ENCODE measurements at regions not wholly inside any gene's neighbourhood (a gene's known extent, or its start where the extent isn't known, plus 50 kb on each side); places are given as distances from the start of the nearest gene placed in this dataset.
"Not testable (repeated sequence)": the region's sequence is repeated elsewhere in the genome, so short reads cannot be mapped to it uniquely, and the experiment has no call there.

DNA sequence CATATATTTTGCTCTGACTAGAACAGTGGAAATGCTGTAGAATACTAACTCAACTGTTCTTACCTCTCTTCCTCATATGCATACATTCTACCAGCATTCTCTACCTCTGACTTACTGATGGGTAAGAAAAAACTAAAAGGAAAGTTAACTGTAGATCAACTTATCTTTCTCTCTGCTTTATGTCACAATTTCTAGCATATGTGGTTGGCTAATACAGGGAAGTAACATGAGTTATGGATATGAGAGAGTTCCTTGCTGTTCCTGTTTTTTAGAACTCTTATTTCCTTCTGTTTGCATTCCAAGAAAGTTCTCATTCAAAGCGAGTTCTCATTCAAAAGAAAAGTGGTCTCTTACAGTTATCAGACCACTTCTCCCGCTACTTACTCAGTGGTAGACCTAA, 226.8 kb upstream of the SGK1 start:
- no peak overlapping the region for H2AFZ ChIP-seq (ENCODE audit: low read length)
- no peak for DNase-seq
- no peaks in the 10 kb centered on the region for H3K36me3 ChIP-seq (ENCODE audit: insufficient read depth, low read length)
- H3K9me3 ChIP-seq (ENCODE audit: low read length): no peaks in the 10 kb centered on the region
- no peaks in the 10 kb centered on the region for H3K79me2 ChIP-seq (ENCODE audit: low read length)
- H3K4me1 ChIP-seq (ENCODE audit: low read length): no peaks in the 10 kb centered on the region
- H3K27me3 ChIP-seq (ENCODE audit: low read length): no peaks in the 10 kb centered on the region
- no peak overlapping the region for H3K4me3 ChIP-seq (ENCODE audit: low read length)
- H3K27ac ChIP-seq (ENCODE audit: low read length): no peak overlapping the region
- no peaks in the 10 kb centered on the region for H3K9me2 ChIP-seq (replicated peaks; ENCODE audit: insufficient read depth, low read length)
- H3K9ac ChIP-seq (ENCODE audit: low read length): no peak overlapping the region
- no peak overlapping the region for H3K4me2 ChIP-seq (ENCODE audit: low read depth, low read length, poor library complexity, severe bottlenecking)
- no peaks in the 10 kb centered on the region for H4K20me1 ChIP-seq (ENCODE audit: insufficient read depth, low read depth, low read length)

DNA sequence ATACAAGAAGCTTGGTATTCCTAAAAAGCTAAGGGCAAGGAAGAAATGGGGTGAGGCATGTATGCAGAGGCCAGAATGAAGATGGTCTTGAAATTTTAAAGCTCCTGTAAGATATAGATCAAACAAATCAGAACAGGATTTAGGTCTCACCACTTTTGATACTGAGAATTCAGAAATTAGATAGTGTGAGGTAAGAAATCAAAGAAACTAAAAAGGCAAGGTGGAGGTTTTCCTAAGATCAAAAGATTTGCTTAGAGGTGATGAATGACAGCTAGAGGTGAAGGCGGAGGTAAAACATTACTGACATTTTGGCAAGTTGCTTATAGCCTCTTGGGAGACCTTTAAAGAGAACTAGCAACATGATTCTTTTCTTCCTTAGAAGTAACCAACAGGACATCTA, 225.2 kb upstream of the SGK1 start:
- DNase-seq: no peak
- Histone ChIP-seq H3K9ac (ENCODE audit: low read length) (no peak overlapping the region), H3K4me2 (ENCODE audit: low read depth, low read length, poor library complexity, severe bottlenecking) (no peak overlapping the region), H3K79me2 (ENCODE audit: low read length) (no peaks in the 10 kb centered on the region), H3K36me3 (ENCODE audit: insufficient read depth, low read length) (no peaks in the 10 kb centered on the region), H3K4me1 (ENCODE audit: low read length) (no peaks in the 10 kb centered on the region), H3K4me3 (ENCODE audit: low read length) (no peak overlapping the region), H3K27ac (ENCODE audit: low read length) (no peak overlapping the region), H4K20me1 (ENCODE audit: insufficient read depth, low read depth, low read length) (no peaks in the 10 kb centered on the region), H3K27me3 (ENCODE audit: low read length) (no peaks in the 10 kb centered on the region), H3K9me3 (ENCODE audit: low read length) (no peaks in the 10 kb centered on the region), H2AFZ (ENCODE audit: low read length) (no peak overlapping the region), H3K9me2 (replicated peaks; ENCODE audit: insufficient read depth, low read length) (no peaks in the 10 kb centered on the region)

DNA sequence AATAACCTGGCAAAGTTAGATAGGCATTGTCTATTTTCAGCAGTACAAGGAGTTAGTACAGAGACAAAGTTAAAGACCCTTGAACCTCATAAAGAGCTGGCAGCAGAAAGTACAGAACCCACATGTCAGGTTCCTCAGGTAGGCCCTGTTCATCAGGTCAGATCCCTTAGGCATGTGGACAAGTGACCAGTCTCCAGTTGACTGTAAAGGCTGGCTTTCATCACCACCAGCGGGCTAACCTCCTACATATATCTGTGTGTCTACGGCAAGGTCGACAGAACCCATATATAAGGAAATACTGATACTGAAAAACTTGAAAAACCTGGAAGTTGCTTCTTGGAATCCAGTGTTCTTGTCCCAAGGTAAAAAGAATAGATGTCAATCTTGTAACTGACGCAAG, 223.1 kb upstream of the SGK1 start:
- H3K36me3 ChIP-seq (ENCODE audit: insufficient read depth, low read length): no peaks in the 10 kb centered on the region
- no peak overlapping the region for H2AFZ ChIP-seq (ENCODE audit: low read length)
- H3K4me2 ChIP-seq (ENCODE audit: low read depth, low read length, poor library complexity, severe bottlenecking): no peak overlapping the region
- H3K9ac ChIP-seq (ENCODE audit: low read length): no peak overlapping the region
- no peak overlapping the region for H3K27ac ChIP-seq (ENCODE audit: low read length)
- H3K4me3 ChIP-seq (ENCODE audit: low read length): no peak overlapping the region
- no peaks in the 10 kb centered on the region for H3K4me1 ChIP-seq (ENCODE audit: low read length)
- no peaks in the 10 kb centered on the region for H3K9me3 ChIP-seq (ENCODE audit: low read length)
- no peaks in the 10 kb centered on the region for H3K9me2 ChIP-seq (replicated peaks; ENCODE audit: insufficient read depth, low read length)
- no peak for DNase-seq
- H3K79me2 ChIP-seq (ENCODE audit: low read length): no peaks in the 10 kb centered on the region
- H4K20me1 ChIP-seq (ENCODE audit: insufficient read depth, low read depth, low read length): no peaks in the 10 kb centered on the region
- no peaks in the 10 kb centered on the region for H3K27me3 ChIP-seq (ENCODE audit: low read length)

DNA sequence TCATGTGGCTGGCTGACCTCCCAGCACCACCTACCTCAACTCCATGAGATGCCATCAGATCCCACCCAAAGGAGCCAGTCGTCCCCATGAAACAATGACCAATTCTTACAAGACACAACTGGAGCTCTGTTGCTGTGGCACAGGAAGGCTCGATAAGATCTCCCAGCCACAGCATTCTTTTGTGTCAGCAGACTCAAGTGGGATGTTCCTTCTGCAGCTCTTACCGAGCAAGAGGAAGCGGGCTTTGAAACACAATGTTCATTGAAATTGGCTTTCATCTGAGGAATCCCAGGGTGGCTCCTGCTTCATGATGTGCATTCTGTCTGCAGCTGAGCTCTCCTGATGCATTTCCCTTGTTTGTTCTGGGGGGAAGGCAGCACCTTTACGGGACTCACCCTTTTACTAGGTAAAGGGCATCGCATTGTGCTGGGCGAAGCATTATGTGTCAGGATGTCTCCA, 222.0 kb upstream of the SGK1 start:
- Histone ChIP-seq H3K9me2 (replicated peaks; ENCODE audit: insufficient read depth, low read length) (no peaks in the 10 kb centered on the region), H3K27ac (ENCODE audit: low read length) (no peak overlapping the region), H3K36me3 (ENCODE audit: insufficient read depth, low read length) (no peaks in the 10 kb centered on the region), H3K4me1 (ENCODE audit: low read length) (no peaks in the 10 kb centered on the region), H3K9me3 (ENCODE audit: low read length) (no peaks in the 10 kb centered on the region), H3K4me2 (ENCODE audit: low read depth, low read length, poor library complexity, severe bottlenecking) (no peak overlapping the region), H3K9ac (ENCODE audit: low read length) (no peak overlapping the region), H2AFZ (ENCODE audit: low read length) (no peak overlapping the region), H4K20me1 (ENCODE audit: insufficient read depth, low read depth, low read length) (no peaks in the 10 kb centered on the region), H3K4me3 (ENCODE audit: low read length) (no peak overlapping the region), H3K79me2 (ENCODE audit: low read length) (no peaks in the 10 kb centered on the region), H3K27me3 (ENCODE audit: low read length) (no peaks in the 10 kb centered on the region)
- no peak for DNase-seq

DNA sequence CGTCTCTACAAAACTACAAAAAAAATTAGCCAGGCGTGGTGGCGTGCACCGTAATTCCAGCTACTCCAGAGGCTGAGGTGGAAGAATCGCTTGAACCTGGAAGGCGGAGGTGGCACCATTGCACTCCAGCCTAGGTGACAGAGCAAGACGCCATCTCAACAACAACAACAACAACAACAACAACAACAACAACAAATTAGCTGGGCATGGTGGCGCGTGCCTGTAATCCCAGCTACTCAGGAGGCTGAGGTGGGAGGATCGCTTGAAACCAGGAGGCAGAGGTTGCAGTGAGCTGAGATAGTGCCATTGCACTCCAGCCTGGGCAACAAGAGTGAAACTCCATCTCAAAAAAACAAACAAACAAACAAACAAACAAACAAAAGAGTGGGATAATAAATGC, 219.9 kb upstream of the SGK1 start:
- not testable (repeated sequence) for H3K9me3 ChIP-seq (ENCODE audit: low read length); DNase-seq; H4K20me1 ChIP-seq (ENCODE audit: insufficient read depth, low read depth, low read length); H3K9ac ChIP-seq (ENCODE audit: low read length); H3K36me3 ChIP-seq (ENCODE audit: insufficient read depth, low read length); H3K27ac ChIP-seq (ENCODE audit: low read length); H3K4me1 ChIP-seq (ENCODE audit: low read length); H3K4me2 ChIP-seq (ENCODE audit: low read depth, low read length, poor library complexity, severe bottlenecking); H2AFZ ChIP-seq (ENCODE audit: low read length); H3K9me2 ChIP-seq (replicated peaks; ENCODE audit: insufficient read depth, low read length); H3K79me2 ChIP-seq (ENCODE audit: low read length); H3K4me3 ChIP-seq (ENCODE audit: low read length); H3K27me3 ChIP-seq (ENCODE audit: low read length)

DNA sequence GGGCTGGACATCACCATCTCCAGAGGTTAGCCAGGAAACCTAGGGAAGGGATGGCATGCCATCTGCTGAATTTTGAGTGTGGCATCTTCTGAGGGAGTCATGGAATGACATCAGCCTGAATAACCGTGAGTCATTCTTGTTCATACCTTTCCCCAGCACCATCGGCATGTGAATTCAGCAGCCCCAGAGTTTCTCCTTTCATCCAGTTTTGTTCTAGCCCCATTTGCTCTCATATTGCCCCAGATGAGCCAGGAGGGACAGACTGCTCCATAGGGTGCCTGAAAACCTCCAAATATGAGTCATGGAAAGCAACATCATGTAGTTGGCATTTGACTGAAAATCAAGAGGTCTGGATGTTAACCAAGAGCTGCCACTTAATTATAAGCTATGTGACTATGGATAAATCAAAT, 219.2 kb upstream of the SGK1 start:
- Histone ChIP-seq H3K4me2 (ENCODE audit: low read depth, low read length, poor library complexity, severe bottlenecking) (no peak overlapping the region), H3K27ac (ENCODE audit: low read length) (no peak overlapping the region), H3K4me1 (ENCODE audit: low read length) (no peaks in the 10 kb centered on the region), H2AFZ (ENCODE audit: low read length) (no peak overlapping the region), H3K4me3 (ENCODE audit: low read length) (no peak overlapping the region), H3K9ac (ENCODE audit: low read length) (no peak overlapping the region), H3K79me2 (ENCODE audit: low read length) (no peaks in the 10 kb centered on the region), H3K9me3 (ENCODE audit: low read length) (no peaks in the 10 kb centered on the region), H3K36me3 (ENCODE audit: insufficient read depth, low read length) (no peaks in the 10 kb centered on the region), H3K27me3 (ENCODE audit: low read length) (no peaks in the 10 kb centered on the region), H4K20me1 (ENCODE audit: insufficient read depth, low read depth, low read length) (no peaks in the 10 kb centered on the region), H3K9me2 (replicated peaks; ENCODE audit: insufficient read depth, low read length) (no peaks in the 10 kb centered on the region)
- no peak for DNase-seq

DNA sequence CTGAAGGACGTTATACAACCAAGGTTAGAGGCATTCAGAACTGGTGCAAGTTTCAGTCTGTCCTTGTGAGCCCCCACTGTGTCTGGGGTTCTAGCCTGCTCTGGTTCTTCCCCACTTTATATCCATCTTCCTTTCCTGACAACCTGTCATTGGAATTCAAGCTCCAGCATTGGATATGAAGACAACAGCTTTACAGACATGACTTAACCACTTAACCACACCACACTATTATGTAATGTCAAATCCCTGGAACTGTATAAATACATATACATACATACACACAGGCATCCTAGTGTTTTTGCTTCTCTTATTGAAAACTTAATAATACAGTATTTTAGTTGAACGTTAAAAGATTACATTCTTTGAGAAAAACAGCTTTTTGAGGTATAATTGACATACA, 217.9 kb upstream of the SGK1 start:
- no peak overlapping the region for H3K9ac ChIP-seq (ENCODE audit: low read length)
- H3K27ac ChIP-seq (ENCODE audit: low read length): no peak overlapping the region
- H3K36me3 ChIP-seq (ENCODE audit: insufficient read depth, low read length): no peaks in the 10 kb centered on the region
- no peaks in the 10 kb centered on the region for H3K27me3 ChIP-seq (ENCODE audit: low read length)
- DNase-seq: no peak
- no peaks in the 10 kb centered on the region for H4K20me1 ChIP-seq (ENCODE audit: insufficient read depth, low read depth, low read length)
- no peaks in the 10 kb centered on the region for H3K79me2 ChIP-seq (ENCODE audit: low read length)
- H3K4me2 ChIP-seq (ENCODE audit: low read depth, low read length, poor library complexity, severe bottlenecking): no peak overlapping the region
- no peak overlapping the region for H2AFZ ChIP-seq (ENCODE audit: low read length)
- no peak overlapping the region for H3K4me3 ChIP-seq (ENCODE audit: low read length)
- H3K4me1 ChIP-seq (ENCODE audit: low read length): no peaks in the 10 kb centered on the region
- H3K9me3 ChIP-seq (ENCODE audit: low read length): no peaks in the 10 kb centered on the region
- H3K9me2 ChIP-seq (replicated peaks; ENCODE audit: insufficient read depth, low read length): no peaks in the 10 kb centered on the region

DNA sequence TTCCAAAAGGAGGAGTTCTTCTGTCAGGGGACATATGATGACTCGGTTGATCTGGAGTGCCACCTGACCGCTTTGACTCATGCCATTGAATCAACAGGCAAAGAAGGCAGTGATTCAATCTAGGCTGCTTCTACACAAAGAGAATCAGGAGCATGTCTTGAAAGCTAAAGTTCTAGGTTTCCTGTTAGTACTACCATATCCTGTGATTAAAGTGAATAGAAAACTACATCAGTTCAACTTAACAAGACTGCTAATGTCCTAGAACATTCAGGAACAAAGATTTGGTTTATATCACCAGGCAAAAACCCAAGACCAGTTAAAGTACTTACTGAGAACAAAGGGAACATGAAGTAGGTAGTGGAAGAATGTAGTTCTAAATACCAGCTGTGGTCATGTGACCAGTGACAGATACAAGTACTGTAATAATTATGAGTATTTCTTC, 216.8 kb upstream of the SGK1 start:
- H3K4me2 ChIP-seq (ENCODE audit: low read depth, low read length, poor library complexity, severe bottlenecking): no peak overlapping the region
- DNase-seq: no peak
- no peaks in the 10 kb centered on the region for H3K79me2 ChIP-seq (ENCODE audit: low read length)
- no peaks in the 10 kb centered on the region for H4K20me1 ChIP-seq (ENCODE audit: insufficient read depth, low read depth, low read length)
- H2AFZ ChIP-seq (ENCODE audit: low read length): no peak overlapping the region
- H3K36me3 ChIP-seq (ENCODE audit: insufficient read depth, low read length): no peaks in the 10 kb centered on the region
- no peaks in the 10 kb centered on the region for H3K9me3 ChIP-seq (ENCODE audit: low read length)
- H3K4me3 ChIP-seq (ENCODE audit: low read length): no peak overlapping the region
- H3K4me1 ChIP-seq (ENCODE audit: low read length): no peaks in the 10 kb centered on the region
- no peaks in the 10 kb centered on the region for H3K9me2 ChIP-seq (replicated peaks; ENCODE audit: insufficient read depth, low read length)
- H3K9ac ChIP-seq (ENCODE audit: low read length): no peak overlapping the region
- no peaks in the 10 kb centered on the region for H3K27me3 ChIP-seq (ENCODE audit: low read length)
- no peak overlapping the region for H3K27ac ChIP-seq (ENCODE audit: low read length)

DNA sequence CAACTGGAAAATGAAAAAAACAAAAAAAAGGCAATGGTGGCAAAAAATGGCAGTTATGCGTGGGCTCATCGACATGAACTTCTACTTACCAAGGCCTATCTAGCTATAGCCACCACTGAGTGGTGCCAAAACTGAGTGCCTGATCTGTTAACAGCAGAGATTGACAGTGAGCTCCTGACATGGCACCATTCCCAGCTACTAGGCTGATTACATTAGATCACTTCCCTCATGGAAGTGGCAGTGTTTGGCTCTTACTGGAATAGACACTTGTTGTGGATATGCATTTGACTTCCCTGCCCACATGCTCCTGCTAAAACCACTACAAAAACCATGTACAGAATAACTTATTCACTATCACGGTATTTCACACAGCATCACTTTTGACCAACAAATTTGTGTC, 216.1 kb upstream of the SGK1 start:
- Histone ChIP-seq H3K4me2 (ENCODE audit: low read depth, low read length, poor library complexity, severe bottlenecking) (no peak overlapping the region), H3K4me1 (ENCODE audit: low read length) (no peaks in the 10 kb centered on the region), H3K27ac (ENCODE audit: low read length) (no peak overlapping the region), H3K9me2 (replicated peaks; ENCODE audit: insufficient read depth, low read length) (no peaks in the 10 kb centered on the region), H3K9me3 (ENCODE audit: low read length) (no peaks in the 10 kb centered on the region), H3K4me3 (ENCODE audit: low read length) (no peak overlapping the region), H4K20me1 (ENCODE audit: insufficient read depth, low read depth, low read length) (no peaks in the 10 kb centered on the region), H3K79me2 (ENCODE audit: low read length) (no peaks in the 10 kb centered on the region), H3K9ac (ENCODE audit: low read length) (no peak overlapping the region), H3K27me3 (ENCODE audit: low read length) (no peaks in the 10 kb centered on the region), H3K36me3 (ENCODE audit: insufficient read depth, low read length) (no peaks in the 10 kb centered on the region), H2AFZ (ENCODE audit: low read length) (no peak overlapping the region)
- DNase-seq: no peak

All from Karpas-422 (cell line).